ENCODE measurements at regions not wholly inside any gene's neighbourhood (a gene's known extent, or its start where the extent isn't known, plus 50 kb on each side); places are given as distances from the start of the nearest gene placed in this dataset.

GRCh38 chr15:26325495-26325894 is 447.4 kb downstream of the GABRB3 start:
- H3K79me2 ChIP-seq (ENCODE audit: low read depth) = no peaks in the 10 kb centered on the region
- no peaks in the 10 kb centered on the region for H3K9me2 ChIP-seq (ENCODE audit: insufficient read depth)
- no TSS peak for BruUV-seq (replicated peaks)
- TF ChIP-seq CTCF (conservative IDR thresholded peaks at IDR 0.05) = no peak
- no peak for TF ChIP-seq EZH2 (IDR thresholded peaks at IDR 0.05; ENCODE audit: low read depth)
- intact Hi-C loops (cut with micrococcal nuclease; ENCODE audit: unreplicated experiment) = no loop called here
- H3K4me1 ChIP-seq (replicated peaks; ENCODE audit: insufficient read depth) = no peaks in the 10 kb centered on the region
- no peaks in the 10 kb centered on the region for H3K9me3 ChIP-seq (ENCODE audit: insufficient read depth, low read depth)
- no peaks in the 10 kb centered on the region for H3K36me3 ChIP-seq (ENCODE audit: low read depth)
- CTCF ChIA-PET = no interaction called here
- no peak overlapping the region for H2AFZ ChIP-seq
- H3K27me3 ChIP-seq (ENCODE audit: insufficient read depth, low read depth) = no peaks in the 10 kb centered on the region
- no peak for DNase-seq
- no peak overlapping the region for H3K4me2 ChIP-seq
- POLR2A ChIA-PET (ENCODE audit: unreplicated experiment) = no interaction called here
- no peaks in the 10 kb centered on the region for H3F3A ChIP-seq (ENCODE audit: insufficient read depth, low read depth)
- no peak overlapping the region for H3K27ac ChIP-seq
- H4K20me1 ChIP-seq (ENCODE audit: insufficient read depth) = no peaks in the 10 kb centered on the region
- H3K4me3 ChIP-seq = no peak overlapping the region

GRCh38 chr15:26323566-26323965 is 449.3 kb downstream of the GABRB3 start:
- no peaks in the 10 kb centered on the region for H3K9me2 ChIP-seq (ENCODE audit: insufficient read depth)
- H3F3A ChIP-seq (ENCODE audit: insufficient read depth, low read depth) = no peaks in the 10 kb centered on the region
- no peaks in the 10 kb centered on the region for H3K36me3 ChIP-seq (ENCODE audit: low read depth)
- TF ChIP-seq EZH2 (IDR thresholded peaks at IDR 0.05; ENCODE audit: low read depth) = no peak
- no peak for TF ChIP-seq CTCF (conservative IDR thresholded peaks at IDR 0.05)
- ChIA-PET POLR2A (ENCODE audit: unreplicated experiment) (no interaction called here), CTCF (no interaction called here)
- H3K9me3 ChIP-seq (ENCODE audit: insufficient read depth, low read depth) = no peaks in the 10 kb centered on the region
- no peak overlapping the region for H3K27ac ChIP-seq
- no peak overlapping the region for H3K4me2 ChIP-seq
- no peaks in the 10 kb centered on the region for H3K27me3 ChIP-seq (ENCODE audit: insufficient read depth, low read depth)
- intact Hi-C loops (cut with micrococcal nuclease; ENCODE audit: unreplicated experiment) = no loop called here
- no peak for DNase-seq
- no peak overlapping the region for H2AFZ ChIP-seq
- H3K4me3 ChIP-seq = no peak overlapping the region
- no TSS peak for BruUV-seq (replicated peaks)
- H4K20me1 ChIP-seq (ENCODE audit: insufficient read depth) = no peaks in the 10 kb centered on the region
- no peaks in the 10 kb centered on the region for H3K4me1 ChIP-seq (replicated peaks; ENCODE audit: insufficient read depth)
- no peaks in the 10 kb centered on the region for H3K79me2 ChIP-seq (ENCODE audit: low read depth)

- Histone ChIP-seq H3K4me3 (no peak overlapping the region), H3K27ac (no peak overlapping the region), H4K20me1 (ENCODE audit: insufficient read depth) (no peaks in the 10 kb centered on the region), H3K36me3 (ENCODE audit: low read depth) (no peaks in the 10 kb centered on the region), H3K4me2 (no peak overlapping the region), H2AFZ (no peak overlapping the region), H3K79me2 (ENCODE audit: low read depth) (no peaks in the 10 kb centered on the region), H3K4me1 (replicated peaks; ENCODE audit: insufficient read depth) (no peaks in the 10 kb centered on the region), H3K9me2 (ENCODE audit: insufficient read depth) (no peaks in the 10 kb centered on the region), H3F3A (ENCODE audit: insufficient read depth, low read depth) (no peaks in the 10 kb centered on the region), H3K27me3 (ENCODE audit: insufficient read depth, low read depth) (no peaks in the 10 kb centered on the region), H3K9me3 (ENCODE audit: insufficient read depth, low read depth) (no peaks in the 10 kb centered on the region)
- BruUV-seq (replicated peaks) = no TSS peak
- TF ChIP-seq CTCF (conservative IDR thresholded peaks at IDR 0.05) (no peak), EZH2 (IDR thresholded peaks at IDR 0.05; ENCODE audit: low read depth) (no peak)
- intact Hi-C loops (cut with micrococcal nuclease; ENCODE audit: unreplicated experiment) = no loop called here
- no peak for DNase-seq
- CTCF ChIA-PET = no interaction called here
- POLR2A ChIA-PET (ENCODE audit: unreplicated experiment) = no interaction called here
Observed at GRCh38 chr15:26318689-26319088, 454.2 kb downstream of the GABRB3 start.

Data from PC-9 (cell line).